ENCODE measurements at regions not wholly inside any gene's neighbourhood (a gene's known extent, or its start where the extent isn't known, plus 50 kb on each side); places are given as distances from the start of the nearest gene placed in this dataset.
"Not testable (repeated sequence)": the region's sequence is repeated elsewhere in the genome, so short reads cannot be mapped to it uniquely, and the experiment has no call there.

- DNase-seq (ENCODE audit: low read depth, low spot score) = no peak
- no peak overlapping the region for H3K4me3 ChIP-seq (ENCODE audit: low read depth, low read length)
- ChIA-PET POLR2A (no interaction called here), CTCF (no interaction called here)
- no peak for TF ChIP-seq CTCF (IDR thresholded peaks at IDR 0.05; ENCODE audit: insufficient read depth, low read length, missing control alignments)
Measured at GRCh38 chr9:102483651-102484050, 511.5 kb upstream of the CYLC2 start.

- CTCF ChIA-PET = no interaction called here
- no peak for DNase-seq (ENCODE audit: low read depth, low spot score)
- POLR2A ChIA-PET = no interaction called here
- H3K4me3 ChIP-seq (ENCODE audit: low read depth, low read length) = no peak overlapping the region
- no peak for TF ChIP-seq CTCF (IDR thresholded peaks at IDR 0.05; ENCODE audit: insufficient read depth, low read length, missing control alignments)
Measured at GRCh38 chr9:102482776-102483175, 512.4 kb upstream of the CYLC2 start.

DNA sequence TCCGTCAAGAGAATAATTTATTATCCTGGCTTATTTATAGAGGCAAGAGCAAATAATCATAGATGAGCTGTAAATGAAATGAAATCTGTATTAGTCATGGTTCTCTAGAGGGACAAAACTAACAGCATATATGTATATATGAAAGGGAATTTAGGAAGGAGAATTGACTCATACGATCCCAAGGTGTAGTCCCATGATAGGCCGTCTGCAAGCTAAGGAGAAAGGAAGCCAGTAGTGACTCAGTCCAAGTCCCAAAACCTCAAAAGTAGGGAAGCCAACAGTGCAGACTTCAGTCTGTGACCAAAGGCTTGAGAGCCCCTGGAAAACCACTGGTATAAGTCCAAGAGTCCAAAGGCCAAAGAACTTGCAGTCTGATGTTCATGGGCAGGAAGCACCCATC lies 515.9 kb upstream of the CYLC2 start:
- no peak for TF ChIP-seq CTCF (IDR thresholded peaks at IDR 0.05; ENCODE audit: insufficient read depth, low read length, missing control alignments)
- no peak for DNase-seq (ENCODE audit: low read depth, low spot score)
- H3K4me3 ChIP-seq (ENCODE audit: low read depth, low read length) = no peak overlapping the region
- CTCF ChIA-PET = no interaction called here
- POLR2A ChIA-PET = no interaction called here

GRCh38 chr9:102474357-102474756 lies 520.8 kb upstream of the CYLC2 start:
- POLR2A ChIA-PET = no interaction called here
- H3K4me3 ChIP-seq (ENCODE audit: low read depth, low read length) = no peak overlapping the region
- no peak for DNase-seq (ENCODE audit: low read depth, low spot score)
- CTCF ChIA-PET = no interaction called here
- TF ChIP-seq CTCF (IDR thresholded peaks at IDR 0.05; ENCODE audit: insufficient read depth, low read length, missing control alignments) = no peak

DNA sequence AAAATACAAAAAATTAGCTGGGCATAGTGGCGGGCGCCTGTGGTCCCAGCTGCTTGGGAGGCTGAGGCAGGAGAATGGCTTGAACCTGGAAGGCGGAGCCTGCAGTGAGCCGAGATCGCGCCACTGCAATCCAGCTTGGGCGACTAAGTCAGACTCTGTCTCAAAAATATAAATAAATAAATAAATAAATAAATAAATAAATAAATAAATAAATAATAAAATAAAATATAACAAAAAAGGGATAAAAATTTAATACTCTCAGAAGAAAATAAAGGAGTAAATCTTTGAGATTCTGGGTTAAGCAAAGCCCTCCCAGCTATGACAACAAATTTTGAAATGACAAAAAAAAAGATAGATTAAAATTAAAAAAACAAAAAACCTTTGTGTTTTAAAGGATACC lies 525.7 kb upstream of the CYLC2 start:
- H3K4me3 ChIP-seq (ENCODE audit: low read depth, low read length); POLR2A ChIA-PET; CTCF ChIA-PET; DNase-seq (ENCODE audit: low read depth, low spot score): not testable (repeated sequence)

DNA sequence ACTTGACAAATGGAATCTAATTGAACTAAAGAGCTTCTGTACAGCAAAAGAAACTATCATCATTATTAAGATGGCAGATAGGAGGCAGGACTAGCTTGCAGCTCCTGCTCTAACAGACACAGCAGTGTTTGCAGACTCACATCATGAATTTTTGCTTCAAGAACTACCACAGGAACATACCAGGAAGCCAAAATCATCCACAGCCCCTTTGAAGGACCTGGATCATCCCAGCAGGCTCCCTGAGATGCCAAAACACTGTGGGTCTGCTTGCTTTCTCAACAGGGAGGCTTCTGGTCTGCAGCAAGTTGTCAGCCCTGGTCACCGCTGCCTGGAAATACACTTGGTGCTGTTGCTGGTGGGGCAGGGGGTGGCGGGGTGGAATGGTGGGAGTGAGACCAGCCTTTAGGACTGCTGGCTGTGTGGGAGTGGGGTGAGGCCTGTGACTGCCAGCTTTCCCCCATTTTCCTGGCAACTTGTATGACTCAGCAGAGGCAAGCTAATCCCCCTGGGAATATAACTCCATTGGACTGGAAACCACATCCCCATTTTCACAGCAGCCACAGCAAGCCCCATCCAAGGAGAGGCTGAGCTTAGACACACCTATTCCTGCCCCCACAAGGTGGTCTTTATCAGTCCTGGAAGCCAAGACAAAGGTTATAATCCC lies 533.8 kb upstream of the CYLC2 start:
- ChIA-PET POLR2A (no interaction called here), CTCF (no interaction called here)
- no peak overlapping the region for H3K4me3 ChIP-seq (ENCODE audit: low read depth, low read length)
- DNase-seq (ENCODE audit: low read depth, low spot score) = no peak
- TF ChIP-seq CTCF (IDR thresholded peaks at IDR 0.05; ENCODE audit: insufficient read depth, low read length, missing control alignments) = no peak

DNA sequence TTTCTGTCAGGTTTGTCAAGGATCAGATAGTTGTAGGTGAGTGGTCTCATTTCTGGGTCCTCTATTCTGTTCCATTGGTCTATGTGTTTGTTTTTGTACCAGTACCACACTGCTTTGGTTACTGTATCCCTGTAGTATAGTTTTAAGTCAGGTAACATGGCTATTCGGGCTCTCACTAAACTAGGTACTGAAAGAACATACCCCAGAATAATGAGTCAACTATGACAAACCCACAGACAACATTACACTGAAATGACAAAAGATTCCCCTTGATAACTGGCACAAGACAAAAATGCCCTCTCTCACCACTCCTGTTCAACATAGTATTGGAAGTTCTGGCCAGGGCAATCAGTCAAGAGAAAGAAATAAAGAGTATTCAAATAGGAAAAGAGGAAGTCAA lies 535.3 kb upstream of the CYLC2 start:
- no peak for TF ChIP-seq CTCF (IDR thresholded peaks at IDR 0.05; ENCODE audit: insufficient read depth, low read length, missing control alignments)
- H3K4me3 ChIP-seq (ENCODE audit: low read depth, low read length) = no peak overlapping the region
- DNase-seq (ENCODE audit: low read depth, low spot score) = no peak
- ChIA-PET CTCF (no interaction called here), POLR2A (no interaction called here)

Data from AG04449 (cell line).